ENCODE measurements at regions not wholly inside any gene's neighbourhood (a gene's known extent, or its start where the extent isn't known, plus 50 kb on each side); places are given as distances from the start of the nearest gene placed in this dataset.

DNA sequence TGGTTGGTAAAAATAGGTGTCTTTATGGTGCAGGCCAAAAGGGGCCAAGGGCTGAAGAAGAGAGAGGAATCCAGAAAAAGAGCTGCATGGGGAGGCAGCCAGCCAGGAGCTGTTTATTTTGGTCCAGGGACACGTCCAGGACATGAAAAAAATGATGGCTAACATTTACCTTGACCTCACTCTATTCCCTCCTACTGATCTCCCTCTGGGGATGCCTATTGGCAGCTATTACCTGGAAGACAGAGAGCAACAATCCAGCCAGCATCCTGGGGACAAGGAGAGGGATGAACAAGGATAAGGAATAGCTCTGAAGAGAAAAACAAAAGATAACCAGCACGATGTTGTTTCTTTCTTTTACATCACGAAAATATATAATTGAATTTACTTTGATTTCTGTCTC lies 1599.6 kb downstream of the SLITRK5 start:
- Histone ChIP-seq H3K4me1 (no peaks in the 10 kb centered on the region), H3K27me3 (no peaks in the 10 kb centered on the region), H3K9me3 (no peaks in the 10 kb centered on the region), H3K4me3 (no peak overlapping the region), H3K36me3 (no peaks in the 10 kb centered on the region), H3K27ac (no peak overlapping the region)
- no peak for DNase-seq (ENCODE audit: extremely low spot score in 2 of 2)
- TF ChIP-seq POLR2AphosphoS5 (IDR thresholded peaks at IDR 0.05; ENCODE audit: insufficient read depth in 1 of 2, low read depth in 1 of 2) (no peak), POLR2A (IDR thresholded peaks at IDR 0.05) (no peak), CTCF (IDR thresholded peaks at IDR 0.05) (no peak)
- intact Hi-C loops (cut with DNase I): no loop called here

DNA sequence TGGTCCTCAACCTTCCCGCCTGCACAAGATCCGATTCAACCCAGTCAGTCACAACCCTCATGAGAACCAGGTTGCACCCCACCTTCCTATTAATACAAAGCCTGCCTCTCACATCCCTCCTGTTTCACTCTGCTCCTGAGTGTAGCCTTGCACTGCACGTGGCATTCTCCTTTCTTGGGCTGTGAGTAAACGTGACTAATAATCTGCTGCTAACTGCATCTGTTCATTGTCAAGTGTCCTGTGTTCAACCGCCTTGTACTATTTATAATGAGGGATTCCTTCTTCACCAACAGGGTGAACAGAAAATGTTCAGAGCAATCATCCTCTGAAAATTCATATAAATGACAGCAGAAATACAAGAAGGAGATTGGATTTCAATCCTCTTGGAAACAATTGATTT lies 1608.2 kb downstream of the SLITRK5 start:
- no peak for DNase-seq (ENCODE audit: extremely low spot score in 2 of 2)
- intact Hi-C loops (cut with DNase I): no loop called here
- no peaks in the 10 kb centered on the region for H3K36me3 ChIP-seq
- H3K9me3 ChIP-seq: no peaks in the 10 kb centered on the region
- no peak for TF ChIP-seq CTCF (IDR thresholded peaks at IDR 0.05)
- TF ChIP-seq POLR2A (IDR thresholded peaks at IDR 0.05): no peak
- TF ChIP-seq POLR2AphosphoS5 (IDR thresholded peaks at IDR 0.05; ENCODE audit: insufficient read depth in 1 of 2, low read depth in 1 of 2): no peak
- no peak overlapping the region for H3K4me3 ChIP-seq
- no peaks in the 10 kb centered on the region for H3K4me1 ChIP-seq
- H3K27ac ChIP-seq: no peak overlapping the region
- no peaks in the 10 kb centered on the region for H3K27me3 ChIP-seq

- TF ChIP-seq CTCF (IDR thresholded peaks at IDR 0.05): no peak
- no peak for TF ChIP-seq POLR2AphosphoS5 (IDR thresholded peaks at IDR 0.05; ENCODE audit: insufficient read depth in 1 of 2, low read depth in 1 of 2)
- no peak for TF ChIP-seq POLR2A (IDR thresholded peaks at IDR 0.05)
- Histone ChIP-seq H3K9me3 (no peaks in the 10 kb centered on the region), H3K4me1 (no peaks in the 10 kb centered on the region), H3K4me3 (no peak overlapping the region), H3K36me3 (no peaks in the 10 kb centered on the region), H3K27ac (no peak overlapping the region), H3K27me3 (no peaks in the 10 kb centered on the region)
- intact Hi-C loops (cut with DNase I): no loop called here
- DNase-seq (ENCODE audit: extremely low spot score in 2 of 2): no peak
Measured at GRCh38 chr13:89281331-89281730, 1610.2 kb downstream of the SLITRK5 start.

GRCh38 chr13:89282241-89282640 lies 1611.1 kb downstream of the SLITRK5 start:
- DNase-seq (ENCODE audit: extremely low spot score in 2 of 2): no peak
- H3K27me3 ChIP-seq: no peaks in the 10 kb centered on the region
- H3K36me3 ChIP-seq: no peaks in the 10 kb centered on the region
- no peak overlapping the region for H3K27ac ChIP-seq
- TF ChIP-seq POLR2AphosphoS5 (IDR thresholded peaks at IDR 0.05; ENCODE audit: insufficient read depth in 1 of 2, low read depth in 1 of 2) (no peak), CTCF (IDR thresholded peaks at IDR 0.05) (no peak), POLR2A (IDR thresholded peaks at IDR 0.05) (no peak)
- H3K9me3 ChIP-seq: no peaks in the 10 kb centered on the region
- intact Hi-C loops (cut with DNase I): no loop called here
- no peak overlapping the region for H3K4me3 ChIP-seq
- H3K4me1 ChIP-seq: no peaks in the 10 kb centered on the region

DNA sequence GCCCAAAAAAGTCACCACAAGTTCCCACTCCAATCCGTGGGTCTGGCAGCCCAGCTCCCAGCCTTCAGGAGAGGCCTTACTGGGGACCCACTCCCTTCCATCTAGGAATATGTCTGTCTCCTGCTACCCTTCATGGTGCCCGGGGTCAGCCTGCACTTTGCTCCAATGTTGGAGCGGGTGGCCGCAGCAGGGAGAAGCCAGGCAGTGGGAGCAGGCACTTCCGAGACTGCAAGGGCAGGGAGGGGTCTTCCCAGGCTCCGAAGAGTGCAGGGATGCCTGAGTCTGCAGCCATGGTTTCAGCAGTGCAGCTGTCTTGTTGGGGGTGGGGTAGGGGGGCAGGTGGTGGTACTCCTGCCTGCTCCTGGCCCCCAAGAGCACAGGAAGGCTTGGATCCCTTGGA lies 1616.2 kb downstream of the SLITRK5 start:
- Histone ChIP-seq H3K9me3 (no peaks in the 10 kb centered on the region), H3K36me3 (no peaks in the 10 kb centered on the region), H3K27ac (no peak overlapping the region), H3K4me3 (no peak overlapping the region), H3K27me3 (no peaks in the 10 kb centered on the region), H3K4me1 (no peaks in the 10 kb centered on the region)
- intact Hi-C loops (cut with DNase I): no loop called here
- DNase-seq (ENCODE audit: extremely low spot score in 2 of 2): no peak
- TF ChIP-seq POLR2A (IDR thresholded peaks at IDR 0.05) (no peak), CTCF (IDR thresholded peaks at IDR 0.05) (no peak), POLR2AphosphoS5 (IDR thresholded peaks at IDR 0.05; ENCODE audit: insufficient read depth in 1 of 2, low read depth in 1 of 2) (no peak)

Data from vagina (tissue), 2 donors.